NT2/D1 (cell line): ENCODE measurements at regions not wholly inside any gene's neighbourhood (a gene's known extent, or its start where the extent isn't known, plus 50 kb on each side); places are given as distances from the start of the nearest gene placed in this dataset.

Experiments
- SUZ12 ChIP-seq: IDR thresholded peaks from 2 replicates; pipeline ENCODE4 v1.6.1; 2011; ENCODE audit not compliant: insufficient read length, insufficient read depth; ENCODE audit errors: extremely low read depth
- ZNF274 ChIP-seq: IDR thresholded peaks from 2 replicates; pipeline ENCODE4 v1.6.1; 2011; ENCODE audit warnings: mild to moderate bottlenecking, low read depth, low read length

- TF ChIP-seq SUZ12 (no peak), ZNF274 (no peak)
These were observed 258.2 kb downstream of the SOX2 start for GRCh38 chr3:181969925-181970324.
